Karpas-422 (cell line): ENCODE measurements at regions not wholly inside any gene's neighbourhood (a gene's known extent, or its start where the extent isn't known, plus 50 kb on each side); places are given as distances from the start of the nearest gene placed in this dataset.

ENCODE experiments used
- DNase-seq: peaks from one replicate; pipeline ENCODE4 v3.0.0-alpha.2; 2015
- H2AFZ ChIP-seq: fragments of 200-600 bp; sonication (generic); 2 replicates; pipeline ENCODE4 v1.6.1; 2014; ENCODE audit warnings: antibody characterized with exemption, low read length, mixed read lengths
- H3K27ac ChIP-seq: fragments of 200-600 bp; sonication (generic); 2 replicates; pipeline ENCODE4 v1.5.1; 2014; ENCODE audit warnings: mild to moderate bottlenecking, low read length, moderate library complexity
- H3K27me3 ChIP-seq: fragments of 200-600 bp; sonication (generic); 2 replicates; pipeline ENCODE4 v1.6.1; 2014; ENCODE audit warnings: low read length, mixed read lengths
- H3K36me3 ChIP-seq: fragments of 200-600 bp; sonication (generic); 2 replicates; pipeline ENCODE4 v1.6.1; 2014; ENCODE audit warnings: low read length, mixed read lengths; ENCODE audit not compliant: insufficient read depth
- H3K4me1 ChIP-seq: fragments of 200-600 bp; sonication (generic); 2 replicates; pipeline ENCODE4 v1.6.1; 2014; ENCODE audit warnings: mild to moderate bottlenecking, low read length, mixed read lengths
- H3K4me2 ChIP-seq: fragments of 200-600 bp; sonication (generic); 2 replicates; pipeline ENCODE4 v1.6.1; 2014; ENCODE audit warnings: low read length, low read depth, mild to moderate bottlenecking; ENCODE audit not compliant: poor library complexity, severe bottlenecking
- H3K4me3 ChIP-seq: fragments of 200-600 bp; sonication (generic); 2 replicates; pipeline ENCODE4 v1.5.1; 2014; ENCODE audit warnings: mild to moderate bottlenecking, antibody characterized with exemption, low read length, mixed read lengths
- H3K79me2 ChIP-seq: fragments of 200-600 bp; sonication (generic); 2 replicates; pipeline ENCODE4 v1.6.1; 2014; ENCODE audit warnings: mild to moderate bottlenecking, low read length, mixed read lengths
- H3K9ac ChIP-seq: fragments of 200-600 bp; sonication (generic); 2 replicates; pipeline ENCODE4 v1.6.0; 2014; ENCODE audit warnings: low read length
- H3K9me2 ChIP-seq: fragments of 200-600 bp; sonication (generic), shearing (Covaris generic); replicated peaks from 2 replicates; pipeline ENCODE4 v1.6.0; 2014; ENCODE audit warnings: mild to moderate bottlenecking, low read length, moderate library complexity; ENCODE audit not compliant: insufficient read depth
- H3K9me3 ChIP-seq: fragments of 300-700, 200-600 bp; sonication (generic); 2 replicates; pipeline ENCODE4 v1.6.1; 2014; ENCODE audit warnings: low read length, mixed read lengths
- H4K20me1 ChIP-seq: fragments of 200-600 bp; sonication (generic); 2 replicates; pipeline ENCODE4 v1.6.1; 2014; ENCODE audit warnings: mild to moderate bottlenecking, antibody characterized with exemption, low read length, low read depth; ENCODE audit not compliant: insufficient read depth

GRCh38 chr10:131788386-131788785, 112.4 kb upstream of the PPP2R2D start:
- no peaks in the 10 kb centered on the region; the same call in 1 of the 2 replicates for H3K27me3 ChIP-seq
- no peaks in the 10 kb centered on the region for H3K9me2 ChIP-seq
- no peak overlapping the region for H3K4me3 ChIP-seq
- no peak overlapping the region for H3K27ac ChIP-seq
- no peaks in the 10 kb centered on the region for H3K79me2 ChIP-seq
- DNase-seq: no peak
- H2AFZ ChIP-seq: no peak overlapping the region
- no peaks in the 10 kb centered on the region for H3K4me1 ChIP-seq
- no peaks in the 10 kb centered on the region for H3K36me3 ChIP-seq
- H3K9me3 ChIP-seq: no peaks in the 10 kb centered on the region
- H3K9ac ChIP-seq: no peak overlapping the region
- H3K4me2 ChIP-seq: no peak overlapping the region
- no peaks in the 10 kb centered on the region for H4K20me1 ChIP-seq

GRCh38 chr10:131789516-131789915, 111.3 kb upstream of the PPP2R2D start:
- no peaks in the 10 kb centered on the region for H3K79me2 ChIP-seq
- no peak overlapping the region for H3K4me3 ChIP-seq
- no peaks in the 10 kb centered on the region; the same call in 1 of the 2 replicates for H3K27me3 ChIP-seq
- no peaks in the 10 kb centered on the region for H3K9me2 ChIP-seq
- DNase-seq: no peak
- H3K4me2 ChIP-seq: no peak overlapping the region
- H3K36me3 ChIP-seq: no peaks in the 10 kb centered on the region
- no peaks in the 10 kb centered on the region for H3K4me1 ChIP-seq
- no peak overlapping the region for H3K9ac ChIP-seq
- no peaks in the 10 kb centered on the region for H3K9me3 ChIP-seq
- H2AFZ ChIP-seq: no peak overlapping the region
- H3K27ac ChIP-seq: no peak overlapping the region
- no peaks in the 10 kb centered on the region for H4K20me1 ChIP-seq

- H3K4me2 ChIP-seq: no peak overlapping the region
- H3K4me1 ChIP-seq: no peaks in the 10 kb centered on the region
- no peak overlapping the region for H3K27ac ChIP-seq
- no peak overlapping the region for H3K4me3 ChIP-seq
- no peaks in the 10 kb centered on the region for H3K36me3 ChIP-seq
- no peak overlapping the region for H3K9ac ChIP-seq
- H3K79me2 ChIP-seq: no peaks in the 10 kb centered on the region
- peak; percentile 79 for DNase-seq
- no peaks in the 10 kb centered on the region for H3K9me3 ChIP-seq
- H3K27me3 ChIP-seq: no peaks in the 10 kb centered on the region; the same call in 1 of the 2 replicates
- H3K9me2 ChIP-seq: no peaks in the 10 kb centered on the region
- H4K20me1 ChIP-seq: no peaks in the 10 kb centered on the region
- 0 out of 2 replicates have a peak overlapping the region, but pooled peaks have one; percentile 10 for H2AFZ ChIP-seq
These were observed 110.8 kb upstream of the PPP2R2D start for GRCh38 chr10:131790021-131790420.

- no peaks in the 10 kb centered on the region for H3K9me2 ChIP-seq
- no peaks in the 10 kb centered on the region for H3K79me2 ChIP-seq
- peaks cover 6% of the 10 kb centered on the region; the same call in 1 of the 2 replicates for H3K9me3 ChIP-seq
- no peak overlapping the region for H2AFZ ChIP-seq
- H3K27ac ChIP-seq: no peak overlapping the region
- no peak overlapping the region for H3K4me3 ChIP-seq
- no peaks in the 10 kb centered on the region for H3K36me3 ChIP-seq
- H3K27me3 ChIP-seq: no peaks in the 10 kb centered on the region; the same call in 1 of the 2 replicates
- H3K4me1 ChIP-seq: no peaks in the 10 kb centered on the region
- H3K9ac ChIP-seq: no peak overlapping the region
- H3K4me2 ChIP-seq: no peak overlapping the region
- H4K20me1 ChIP-seq: no peaks in the 10 kb centered on the region
- no peak for DNase-seq
These were observed 108.7 kb upstream of the PPP2R2D start for GRCh38 chr10:131792011-131792651.

GRCh38 chr10:131792809-131793208, 108.0 kb upstream of the PPP2R2D start:
- DNase-seq: no peak
- H3K4me1 ChIP-seq: no peaks in the 10 kb centered on the region
- H3K4me3 ChIP-seq: no peak overlapping the region
- no peaks in the 10 kb centered on the region for H4K20me1 ChIP-seq
- H3K4me2 ChIP-seq: no peak overlapping the region
- H3K9ac ChIP-seq: no peak overlapping the region
- no peaks in the 10 kb centered on the region for H3K9me2 ChIP-seq
- no peaks in the 10 kb centered on the region for H3K36me3 ChIP-seq
- H3K9me3 ChIP-seq: peaks cover 6% of the 10 kb centered on the region; the same call in 1 of the 2 replicates
- H2AFZ ChIP-seq: no peak overlapping the region
- H3K27ac ChIP-seq: no peak overlapping the region
- no peaks in the 10 kb centered on the region for H3K79me2 ChIP-seq
- H3K27me3 ChIP-seq: no peaks in the 10 kb centered on the region; the same call in 1 of the 2 replicates

GRCh38 chr10:131795761-131796160, 105.0 kb upstream of the PPP2R2D start:
- Histone ChIP-seq H3K9me3 (peaks cover 14% of the 10 kb centered on the region), H3K36me3 (no peaks in the 10 kb centered on the region), H2AFZ (no peak overlapping the region), H3K4me2 (no peak overlapping the region), H3K4me1 (no peaks in the 10 kb centered on the region), H3K9me2 (no peaks in the 10 kb centered on the region), H3K27me3 (no peaks in the 10 kb centered on the region), H3K27ac (no peak overlapping the region), H3K79me2 (no peaks in the 10 kb centered on the region), H3K4me3 (no peak overlapping the region), H4K20me1 (no peaks in the 10 kb centered on the region), H3K9ac (no peak overlapping the region)
- no peak for DNase-seq

GRCh38 chr10:131797626-131798025, 103.2 kb upstream of the PPP2R2D start:
- Histone ChIP-seq H3K4me2 (no peak overlapping the region), H3K79me2 (no peaks in the 10 kb centered on the region), H3K36me3 (no peaks in the 10 kb centered on the region), H3K4me1 (no peaks in the 10 kb centered on the region), H3K9me3 (peaks cover 14% of the 10 kb centered on the region), H3K4me3 (no peak overlapping the region), H3K27me3 (no peaks in the 10 kb centered on the region), H3K9me2 (no peaks in the 10 kb centered on the region), H2AFZ (no peak overlapping the region), H4K20me1 (no peaks in the 10 kb centered on the region), H3K27ac (no peak overlapping the region), H3K9ac (no peak overlapping the region)
- no peak for DNase-seq

GRCh38 chr10:131799429-131799828, 101.4 kb upstream of the PPP2R2D start:
- Histone ChIP-seq H3K4me2 (no peak overlapping the region), H3K27ac (no peak overlapping the region), H3K9ac (no peak overlapping the region), H3K9me3 (peaks cover 14% of the 10 kb centered on the region), H3K79me2 (no peaks in the 10 kb centered on the region), H3K4me1 (no peaks in the 10 kb centered on the region), H3K27me3 (no peaks in the 10 kb centered on the region), H3K9me2 (no peaks in the 10 kb centered on the region), H3K4me3 (no peak overlapping the region), H4K20me1 (no peaks in the 10 kb centered on the region), H3K36me3 (no peaks in the 10 kb centered on the region), H2AFZ (no peak overlapping the region)
- no peak for DNase-seq
